ENCODE measurements at regions not wholly inside any gene's neighbourhood (a gene's known extent, or its start where the extent isn't known, plus 50 kb on each side); places are given as distances from the start of the nearest gene placed in this dataset.

GRCh38 chr6:113659762-113660404, 197.3 kb upstream of the MARCKS start:
- Mint-ChIP-seq H3K36me3 (no peaks in the 10 kb centered on the region), H3K27ac (no peak overlapping the region), H3K27me3 (no peaks in the 10 kb centered on the region), H3K9me3 (no peaks in the 10 kb centered on the region), H3K4me3 (no peak overlapping the region), H3K4me1 (ENCODE audit: unreplicated experiment) (peaks cover 3% of the 10 kb centered on the region)
- TF ChIP-seq CTCF (conservative IDR thresholded peaks at IDR 0.05), result no peak
- no peak for DNase-seq (ENCODE audit: extremely low spot score, unreplicated experiment)

- no peaks in the 10 kb centered on the region for H3K36me3 Mint-ChIP-seq
Observed at GRCh38 chr6:113660819-113661218, 196.3 kb upstream of the MARCKS start.

GRCh38 chr6:113662093-113662665, 195.0 kb upstream of the MARCKS start:
- Mint-ChIP-seq H3K9me3 (no peaks in the 10 kb centered on the region), H3K36me3 (no peaks in the 10 kb centered on the region), H3K27me3 (no peaks in the 10 kb centered on the region), H3K27ac (no peak overlapping the region), H3K4me3 (no peak overlapping the region), H3K4me1 (ENCODE audit: unreplicated experiment) (peaks cover 8% of the 10 kb centered on the region)
- no peak for DNase-seq (ENCODE audit: extremely low spot score, unreplicated experiment)
- no peak for TF ChIP-seq CTCF (conservative IDR thresholded peaks at IDR 0.05)

More at GRCh38 chr6:113660819-113661218, 196.3 kb upstream of the MARCKS start:
- no peak overlapping the region for H3K4me3 Mint-ChIP-seq
- TF ChIP-seq CTCF (conservative IDR thresholded peaks at IDR 0.05), result no peak
- H3K4me1 Mint-ChIP-seq (ENCODE audit: unreplicated experiment), result peaks cover 8% of the 10 kb centered on the region
- no peak overlapping the region for H3K27ac Mint-ChIP-seq
- no peaks in the 10 kb centered on the region for H3K9me3 Mint-ChIP-seq
- no peaks in the 10 kb centered on the region for H3K27me3 Mint-ChIP-seq
- no peak for DNase-seq (ENCODE audit: extremely low spot score, unreplicated experiment)

- peaks cover 8% of the 10 kb centered on the region for H3K4me1 Mint-ChIP-seq (ENCODE audit: unreplicated experiment)
- no peak for TF ChIP-seq CTCF (conservative IDR thresholded peaks at IDR 0.05)
- H3K9me3 Mint-ChIP-seq, result no peaks in the 10 kb centered on the region
- no peak overlapping the region for H3K27ac Mint-ChIP-seq
- DNase-seq (ENCODE audit: extremely low spot score, unreplicated experiment), result no peak
- no peak overlapping the region for H3K4me3 Mint-ChIP-seq
- no peaks in the 10 kb centered on the region for H3K36me3 Mint-ChIP-seq
- H3K27me3 Mint-ChIP-seq, result no peaks in the 10 kb centered on the region
Observed at GRCh38 chr6:113662688-113663333, 194.3 kb upstream of the MARCKS start.

- Mint-ChIP-seq H3K27ac (no peak overlapping the region), H3K27me3 (no peaks in the 10 kb centered on the region), H3K4me1 (ENCODE audit: unreplicated experiment) (peaks cover 8% of the 10 kb centered on the region), H3K4me3 (no peak overlapping the region), H3K9me3 (no peaks in the 10 kb centered on the region), H3K36me3 (no peaks in the 10 kb centered on the region)
- no peak for DNase-seq (ENCODE audit: extremely low spot score, unreplicated experiment)
- no peak for TF ChIP-seq CTCF (conservative IDR thresholded peaks at IDR 0.05)
Observed at GRCh38 chr6:113664909-113665308, 192.2 kb upstream of the MARCKS start.
